Stimulated activated CD4-positive, alpha-beta T cell treated with anti-CD3 and anti-CD28 coated beads, Interleukin-2, amount 100 ng/mL, for 24 hours (primary cell): ENCODE measurements at regions not wholly inside any gene's neighbourhood (a gene's known extent, or its start where the extent isn't known, plus 50 kb on each side); places are given as distances from the start of the nearest gene placed in this dataset.

Source experiments
- DNase-seq, 2 donors: peaks; one replicate each; pipeline ENCODE4 v3.0.0-alpha.2; 2020

- no peak for DNase-seq
Measured at GRCh38 chr6:137763436-137763835, 103.6 kb upstream of the TNFAIP3 start.

- no peak for DNase-seq
Measured at GRCh38 chr6:137763886-137764285, 103.2 kb upstream of the TNFAIP3 start.

GRCh38 chr6:137764464-137764863, 102.6 kb upstream of the TNFAIP3 start:
- DNase-seq: no peak

- no peak for DNase-seq
Measured at GRCh38 chr6:137765059-137765458, 102.0 kb upstream of the TNFAIP3 start.

- DNase-seq: no peak
Measured at GRCh38 chr6:137766596-137767370, 100.3 kb upstream of the TNFAIP3 start.

GRCh38 chr6:137767465-137767864, 99.6 kb upstream of the TNFAIP3 start:
- DNase-seq: no peak

- DNase-seq: no peak
Measured at GRCh38 chr6:137767911-137768690, 99.0 kb upstream of the TNFAIP3 start.

- no peak for DNase-seq
Measured at GRCh38 chr6:137768935-137769334, 98.1 kb upstream of the TNFAIP3 start.

- no peak for DNase-seq
Measured at GRCh38 chr6:137769797-137770362, 97.2 kb upstream of the TNFAIP3 start.

GRCh38 chr6:137772541-137773250, 94.4 kb upstream of the TNFAIP3 start:
- no peak for DNase-seq

GRCh38 chr6:137775227-137775626, 91.8 kb upstream of the TNFAIP3 start:
- DNase-seq: no peak

- no peak for DNase-seq
Measured at GRCh38 chr6:137775720-137776119, 91.3 kb upstream of the TNFAIP3 start.

GRCh38 chr6:137776256-137776655, 90.8 kb upstream of the TNFAIP3 start:
- no peak for DNase-seq

- DNase-seq: no peak
Measured at GRCh38 chr6:137776786-137777686, 90.0 kb upstream of the TNFAIP3 start.

- no peak for DNase-seq
Measured at GRCh38 chr6:137777687-137778075, 89.4 kb upstream of the TNFAIP3 start.

- DNase-seq: no peak
Measured at GRCh38 chr6:137779982-137780381, 87.1 kb upstream of the TNFAIP3 start.

GRCh38 chr6:137780447-137781034, 86.5 kb upstream of the TNFAIP3 start:
- DNase-seq: no peak

- no peak for DNase-seq
Measured at GRCh38 chr6:137781639-137782038, 85.4 kb upstream of the TNFAIP3 start.

GRCh38 chr6:137782166-137783039, 84.7 kb upstream of the TNFAIP3 start:
- no peak for DNase-seq

GRCh38 chr6:137783710-137784109, 83.3 kb upstream of the TNFAIP3 start:
- DNase-seq: no peak

GRCh38 chr6:137784583-137784982, 82.5 kb upstream of the TNFAIP3 start:
- no peak for DNase-seq
